GM21447 (cell line): ENCODE measurements at regions not wholly inside any gene's neighbourhood (a gene's known extent, or its start where the extent isn't known, plus 50 kb on each side); places are given as distances from the start of the nearest gene placed in this dataset.

Source experiments
- ATAC-seq: cut with Tn5 transposase; IDR thresholded peaks from one replicate; pipeline ENCODE4 v1.9.1; 2021; ENCODE audit not compliant: unreplicated experiment

DNA sequence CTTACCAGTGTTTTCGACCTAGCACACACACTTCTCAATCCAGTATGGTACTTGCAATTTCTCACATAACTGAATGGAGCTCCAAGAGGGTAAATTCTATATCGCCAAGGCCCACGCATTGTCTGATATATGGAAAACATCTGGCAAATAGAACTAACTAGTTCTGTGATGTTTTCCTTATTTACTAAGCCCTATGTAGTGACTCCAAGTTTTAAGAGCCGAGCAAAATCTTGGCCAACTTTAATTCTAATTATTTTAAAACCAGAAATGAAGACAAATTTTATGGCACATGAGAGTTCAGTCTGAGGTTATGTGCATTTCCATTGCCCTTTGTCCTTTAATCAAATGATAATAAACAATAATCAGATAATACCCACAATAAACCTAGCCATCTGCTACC lies 1119.7 kb upstream of the CNTNAP5 start:
- ATAC-seq: no peak

GRCh38 chr2:122908159-122908558 lies 1116.9 kb upstream of the CNTNAP5 start:
- no peak for ATAC-seq

- ATAC-seq: no peak
These were observed 1097.9 kb upstream of the CNTNAP5 start for GRCh38 chr2:122927197-122927596.

DNA sequence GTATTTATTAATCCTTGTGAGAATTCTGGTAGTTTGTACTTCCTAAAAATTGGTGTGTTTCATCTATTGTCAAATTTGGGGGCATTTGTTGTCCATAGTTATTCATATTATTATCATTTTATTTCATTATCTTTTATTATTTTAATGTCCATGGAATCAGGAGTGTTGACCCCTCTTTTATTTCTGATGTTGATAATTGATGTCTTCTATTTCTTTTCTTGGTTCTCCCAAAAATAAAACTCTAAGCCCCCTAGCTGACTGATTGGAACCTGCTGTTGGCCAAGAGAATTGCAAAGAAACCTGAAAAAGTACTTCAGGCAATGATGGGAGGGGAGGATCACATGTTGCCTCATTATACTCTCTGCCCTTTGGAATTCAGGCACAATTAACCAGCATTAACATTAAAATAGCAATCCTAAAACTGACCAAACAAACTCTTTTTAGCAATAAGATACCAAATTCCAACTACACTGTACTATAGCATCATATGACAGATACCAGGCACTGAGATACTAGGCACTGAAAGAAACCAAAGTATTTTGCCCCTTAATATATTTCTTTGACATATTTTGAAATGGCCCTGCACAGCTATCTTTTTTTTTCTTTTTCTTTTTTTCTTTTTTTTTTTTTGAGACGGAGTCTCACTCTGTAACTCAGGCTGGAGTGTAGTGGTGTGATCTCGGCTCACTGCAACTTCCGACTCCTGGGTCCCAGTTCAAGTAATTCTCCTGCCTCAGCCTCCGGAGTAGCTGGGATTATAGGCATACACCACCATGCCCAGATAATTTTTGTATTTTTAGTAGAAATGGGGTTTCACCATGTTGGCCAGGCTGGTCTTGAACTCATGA lies 1097.2 kb upstream of the CNTNAP5 start:
- ATAC-seq: no peak

- no peak for ATAC-seq
These were observed 1095.7 kb upstream of the CNTNAP5 start for GRCh38 chr2:122929347-122929746.

DNA sequence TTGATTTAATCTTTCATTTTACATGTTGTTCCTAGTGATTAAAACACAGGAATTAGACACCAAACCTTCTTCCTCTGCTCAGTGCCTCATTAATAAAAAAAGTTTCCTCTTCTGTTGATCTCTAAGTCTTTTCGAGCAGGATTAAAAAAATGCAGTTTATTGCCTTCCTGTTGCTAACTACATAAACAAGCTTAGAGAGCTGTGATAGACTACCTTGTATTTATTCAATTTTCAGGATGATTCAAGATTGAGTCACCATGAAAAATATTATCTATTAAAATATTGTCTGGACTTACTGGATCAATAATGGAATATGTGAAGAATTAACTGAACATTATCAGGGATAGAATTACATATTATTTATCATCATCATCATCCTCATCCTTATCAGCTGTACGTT lies 1089.6 kb upstream of the CNTNAP5 start:
- no peak for ATAC-seq

DNA sequence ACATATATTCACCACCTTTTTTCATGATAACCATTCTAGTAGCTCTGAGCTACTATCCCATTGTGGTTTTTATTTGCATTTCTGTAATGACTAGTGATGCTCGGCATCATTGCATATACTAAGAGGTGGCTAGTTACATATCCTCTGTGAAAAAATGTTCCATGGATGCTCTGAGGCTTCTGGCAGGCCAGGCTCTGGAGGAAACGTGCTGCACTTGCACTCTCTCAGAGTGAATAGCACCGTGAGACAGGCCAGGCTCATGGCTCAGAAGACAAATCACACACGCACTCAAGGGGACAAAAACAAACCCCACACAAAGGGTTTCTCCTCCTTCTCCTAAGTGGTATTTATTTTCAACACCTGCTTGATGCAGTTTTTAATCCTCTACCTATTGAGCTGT lies 1085.3 kb upstream of the CNTNAP5 start:
- no peak for ATAC-seq

GRCh38 chr2:122949523-122949922 lies 1075.6 kb upstream of the CNTNAP5 start:
- ATAC-seq: no peak

DNA sequence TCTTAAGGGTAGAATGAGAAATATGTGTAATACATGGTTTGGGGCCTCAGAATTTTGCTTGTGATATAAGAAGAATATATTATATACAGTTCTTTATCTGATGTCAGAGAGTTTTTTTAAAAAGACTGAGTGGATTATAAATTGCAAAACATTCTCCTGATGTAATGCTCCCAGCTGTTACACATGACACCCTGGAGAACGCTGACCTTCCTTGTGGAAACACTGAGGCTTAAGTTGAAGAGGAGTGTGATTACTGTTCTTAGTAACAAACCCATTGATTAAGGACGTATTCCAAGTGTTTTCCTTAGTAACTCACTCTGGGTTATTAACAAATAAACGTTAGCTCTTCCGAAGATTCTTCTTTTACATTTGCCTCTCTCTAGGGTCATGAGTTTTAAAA lies 1069.3 kb upstream of the CNTNAP5 start:
- no peak for ATAC-seq

DNA sequence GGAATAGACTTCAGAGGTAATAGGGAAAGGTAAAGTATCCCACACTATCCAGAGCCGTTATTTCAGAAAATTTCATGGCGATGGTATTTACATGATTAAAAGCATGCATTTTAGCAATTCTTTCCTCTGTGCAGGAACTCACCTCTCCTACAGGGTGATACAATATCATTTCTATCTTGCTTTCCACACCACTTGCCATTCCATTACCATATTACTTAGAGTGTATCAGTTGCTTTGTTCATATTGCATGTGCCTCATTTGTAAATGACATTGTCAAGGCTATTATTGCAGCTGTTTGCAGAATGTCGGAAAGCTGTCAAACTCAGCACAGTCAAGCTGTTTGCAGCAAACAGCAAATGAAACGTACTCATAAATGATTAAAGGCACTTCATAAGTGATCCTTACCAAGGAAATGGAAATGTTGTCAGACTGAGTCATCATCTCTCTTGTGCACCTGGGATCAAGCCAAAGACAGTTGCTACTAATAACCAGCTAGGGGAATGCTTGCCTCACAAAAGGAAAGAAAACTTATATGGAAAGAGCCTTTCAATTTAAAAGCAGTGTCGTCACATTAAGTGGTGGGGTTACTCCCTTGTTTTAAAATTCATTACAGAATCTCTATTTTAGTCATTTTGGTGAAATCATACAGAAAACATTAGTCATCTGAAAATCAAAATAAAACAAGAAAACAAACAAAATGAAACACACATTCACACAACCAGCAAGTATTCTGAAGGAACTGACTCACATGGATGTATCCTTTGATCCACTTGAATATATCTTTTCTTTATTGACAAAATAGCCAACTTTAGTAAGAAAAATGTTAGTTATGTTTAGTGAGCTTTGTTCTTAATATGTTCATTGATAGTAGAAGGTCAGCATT lies 1064.1 kb upstream of the CNTNAP5 start:
- no peak for ATAC-seq

GRCh38 chr2:122966461-122966860 lies 1058.6 kb upstream of the CNTNAP5 start:
- ATAC-seq: no peak

GRCh38 chr2:122977580-122977979 lies 1047.5 kb upstream of the CNTNAP5 start:
- no peak for ATAC-seq

- no peak for ATAC-seq
These were observed 1044.4 kb upstream of the CNTNAP5 start for GRCh38 chr2:122980671-122981070.

GRCh38 chr2:122982936-122983335 lies 1042.2 kb upstream of the CNTNAP5 start:
- no peak for ATAC-seq

DNA sequence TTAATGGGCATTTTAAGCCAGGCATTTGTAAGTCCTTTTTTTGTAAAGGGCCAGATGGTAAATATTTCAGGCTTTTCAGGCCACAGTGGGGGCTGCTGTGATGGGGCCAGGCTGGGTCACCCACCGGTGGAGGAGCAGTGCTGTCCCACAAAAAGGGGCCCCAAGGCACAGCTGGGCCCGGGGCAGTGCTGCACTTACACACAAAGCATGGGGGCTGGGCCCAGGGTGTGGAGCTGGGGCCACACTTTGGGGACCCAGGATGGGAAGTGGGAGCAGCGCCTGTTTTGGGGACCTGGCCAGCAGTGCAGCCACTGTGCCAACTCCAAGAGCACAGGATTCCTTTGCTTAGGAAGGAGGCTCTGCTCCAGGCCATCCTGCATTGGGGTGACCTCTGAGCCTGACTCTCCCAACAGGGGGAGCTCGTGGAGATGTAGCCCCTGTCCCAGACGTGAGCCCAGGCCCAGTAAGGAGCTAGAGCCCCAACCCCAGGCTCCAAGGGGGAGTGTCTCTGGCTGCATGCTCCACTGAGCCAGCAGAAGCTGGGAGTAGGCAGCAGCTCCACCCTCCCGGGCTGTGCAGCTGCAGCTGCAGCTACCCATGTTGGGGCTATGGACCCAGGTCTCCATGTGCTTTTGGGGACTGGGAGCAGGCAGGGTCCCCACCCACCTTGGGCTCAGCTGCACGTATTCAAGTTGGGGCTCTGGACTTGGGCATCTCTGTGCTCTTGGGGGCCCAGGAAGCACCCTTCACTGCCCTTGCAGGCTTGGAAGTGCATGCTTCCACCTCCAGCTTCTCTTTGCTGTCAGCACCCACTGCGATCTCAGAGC lies 1036.5 kb upstream of the CNTNAP5 start:
- ATAC-seq: no peak

- ATAC-seq: no peak
These were observed 1031.5 kb upstream of the CNTNAP5 start for GRCh38 chr2:122993592-122993991.

DNA sequence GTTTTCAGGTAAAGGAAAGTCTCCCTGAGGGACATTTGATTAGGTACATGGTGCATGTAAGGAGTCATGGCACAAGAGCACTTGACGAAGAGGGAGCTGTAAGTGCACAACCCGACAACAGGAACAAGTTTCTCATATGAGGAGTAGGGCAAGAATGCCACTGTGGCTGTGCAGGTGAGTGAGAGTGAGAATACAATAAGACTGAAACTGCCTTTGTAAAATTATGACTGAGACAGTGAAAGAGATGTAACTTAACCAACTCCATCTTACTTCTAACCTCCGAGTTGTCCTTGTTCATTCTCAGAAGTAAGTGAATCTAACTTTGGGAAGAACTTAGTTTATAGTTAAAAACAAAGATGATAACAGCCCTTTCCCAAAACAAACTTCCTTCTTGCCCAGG lies 1025.8 kb upstream of the CNTNAP5 start:
- ATAC-seq: no peak

GRCh38 chr2:122999821-123000220 lies 1025.3 kb upstream of the CNTNAP5 start:
- no peak for ATAC-seq

DNA sequence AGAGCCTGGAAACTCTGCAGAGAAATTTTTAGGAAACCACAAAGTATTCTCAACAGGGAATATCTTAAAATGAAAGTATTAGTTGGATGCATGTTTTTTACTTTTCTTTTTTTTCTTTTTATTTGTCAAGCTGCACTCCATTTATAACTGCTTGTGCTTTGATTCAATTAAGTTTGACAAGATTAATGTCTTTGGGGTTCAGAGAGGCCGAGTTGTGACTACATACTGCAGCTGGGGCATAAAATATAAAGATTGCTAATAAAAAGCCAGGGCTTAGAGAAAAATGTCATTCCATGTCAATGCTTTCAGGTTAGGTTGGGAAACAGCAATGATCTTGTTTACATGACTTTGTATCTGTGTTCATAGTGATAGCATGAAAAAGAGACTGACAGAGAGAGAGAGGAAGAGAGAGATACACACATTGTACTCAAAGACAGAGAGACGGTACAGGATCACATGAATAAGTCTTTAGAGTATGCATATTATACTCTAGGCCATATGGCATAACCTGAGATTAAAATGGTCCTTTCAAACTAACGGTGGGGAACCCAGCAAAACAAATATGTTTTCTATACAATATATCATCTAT lies 1022.3 kb upstream of the CNTNAP5 start:
- ATAC-seq: no peak

- ATAC-seq: no peak
These were observed 1009.9 kb upstream of the CNTNAP5 start for GRCh38 chr2:123015186-123015585.

DNA sequence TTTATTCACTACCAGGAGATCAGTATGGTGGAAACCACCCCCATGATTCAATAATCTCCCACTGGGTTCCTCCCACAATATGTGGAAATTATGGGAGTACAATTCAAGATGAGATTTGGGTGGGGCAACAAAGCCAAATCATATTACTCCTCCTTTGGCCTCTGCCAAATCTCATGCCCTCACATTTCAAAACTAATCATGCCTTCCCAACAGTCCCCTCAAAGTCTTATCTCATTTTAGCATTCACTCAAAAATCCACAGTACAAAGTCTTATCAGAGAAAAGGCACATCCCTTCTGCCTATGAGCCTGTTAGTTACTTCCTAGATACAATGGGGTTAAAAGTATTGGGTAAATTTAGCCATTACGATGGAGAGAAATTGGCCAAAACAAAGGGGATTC lies 989.5 kb upstream of the CNTNAP5 start:
- no peak for ATAC-seq
